CD4-positive, alpha-beta T cell treated with Interleukin-10 for 1 hour (primary cell): ENCODE measurements at regions not wholly inside any gene's neighbourhood (a gene's known extent, or its start where the extent isn't known, plus 50 kb on each side); places are given as distances from the start of the nearest gene placed in this dataset.
A peak's percentile ranks its signal among the peaks of the same experiment; 100 is the strongest.
"Not testable (repeated sequence)": the region's sequence is repeated elsewhere in the genome, so short reads cannot be mapped to it uniquely, and the experiment has no call there.

Experiments used
- DNase-seq: peaks from one replicate; pipeline ENCODE4 v3.0.0-alpha.2; 2020

DNA sequence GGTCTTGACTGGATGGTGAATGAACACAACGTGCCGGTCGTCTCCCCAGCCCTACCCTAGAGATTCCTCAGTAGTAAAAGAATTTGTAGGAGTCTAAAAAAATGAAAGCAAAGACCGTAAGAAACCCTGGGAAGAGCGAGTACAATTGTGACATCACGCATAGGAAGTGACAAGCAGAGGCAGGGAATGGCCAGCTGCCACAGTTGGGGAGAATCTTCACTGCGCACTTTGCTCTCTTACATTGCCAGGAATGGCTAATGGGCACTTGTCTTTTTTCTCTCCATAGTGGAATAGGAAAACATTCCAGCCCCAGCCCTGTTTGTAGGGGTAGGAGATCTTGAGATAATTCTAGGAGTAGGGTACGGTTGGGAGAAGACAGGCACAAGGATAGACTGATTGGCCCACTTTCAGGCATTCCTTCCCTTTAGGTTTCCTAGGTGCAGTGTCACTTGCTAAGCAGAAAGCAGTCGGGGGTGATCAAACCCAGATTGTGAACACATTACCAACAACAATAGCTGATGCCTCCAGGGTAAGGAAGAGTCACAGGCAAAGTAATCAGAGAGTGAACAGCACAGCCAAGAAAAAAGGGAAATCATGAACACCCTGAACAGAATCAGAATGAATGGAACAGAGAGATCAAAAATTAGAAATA, 302.7 kb downstream of the MAN2A1 start:
- no peak for DNase-seq

DNA sequence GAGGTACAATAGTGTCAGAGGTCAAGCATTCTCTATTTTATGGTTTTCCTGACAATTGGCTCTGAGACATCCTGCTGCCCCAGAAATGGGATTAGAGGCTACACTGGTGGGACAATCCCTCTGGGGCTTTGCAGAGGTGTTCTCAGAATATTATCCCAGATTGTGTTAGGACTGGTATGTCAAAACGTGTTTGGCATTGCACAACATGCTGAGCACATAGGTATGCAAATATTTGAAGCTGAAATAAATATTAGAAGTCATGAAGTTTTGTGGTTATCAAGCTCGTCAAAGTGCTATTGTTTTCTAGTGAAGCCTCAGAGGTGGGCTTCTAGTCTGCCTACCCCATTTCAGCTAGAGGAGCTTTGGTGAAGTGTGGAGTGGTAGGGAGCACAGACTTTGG, 304.4 kb downstream of the MAN2A1 start:
- DNase-seq: no peak

DNA sequence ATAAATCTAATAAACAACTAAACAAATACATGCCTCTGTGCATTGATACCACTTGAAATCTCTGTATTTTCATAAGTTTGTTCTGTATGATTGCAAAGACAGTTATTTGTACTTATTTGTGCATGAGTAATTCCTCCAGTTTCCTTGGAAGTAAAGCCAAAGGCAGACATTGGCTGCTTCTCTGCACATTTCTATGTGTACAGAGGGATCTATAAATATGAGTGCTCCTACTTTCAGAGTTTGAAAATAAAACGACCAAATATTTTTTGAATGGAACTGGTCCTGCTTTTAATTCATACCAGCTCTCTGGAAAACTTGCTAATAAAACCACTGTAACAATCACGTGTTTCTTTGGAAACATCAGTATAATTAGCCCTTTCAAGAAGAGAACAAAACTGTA, 306.5 kb downstream of the MAN2A1 start:
- no peak for DNase-seq

DNA sequence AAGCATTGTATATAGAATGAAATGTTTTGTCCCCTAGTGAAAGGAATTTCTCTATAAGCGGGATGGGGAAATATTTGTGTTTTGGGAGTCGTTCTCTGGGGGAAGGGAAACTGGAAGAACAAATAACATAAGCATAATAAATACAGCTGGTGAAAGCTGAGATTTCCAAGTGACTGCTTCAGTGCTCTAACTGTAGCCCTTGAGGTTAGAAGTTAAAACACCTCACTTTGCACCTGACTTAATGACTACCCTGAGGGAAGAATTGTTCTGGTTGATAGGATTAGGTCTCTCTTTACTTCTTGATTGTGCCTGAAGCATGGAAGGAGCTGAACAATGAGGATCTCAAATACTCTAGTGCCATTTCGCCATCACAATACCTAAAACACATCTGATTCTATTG, 307.4 kb downstream of the MAN2A1 start:
- DNase-seq: no peak

GRCh38 chr5:109998208-109998607, 308.5 kb downstream of the MAN2A1 start:
- DNase-seq: no peak

DNA sequence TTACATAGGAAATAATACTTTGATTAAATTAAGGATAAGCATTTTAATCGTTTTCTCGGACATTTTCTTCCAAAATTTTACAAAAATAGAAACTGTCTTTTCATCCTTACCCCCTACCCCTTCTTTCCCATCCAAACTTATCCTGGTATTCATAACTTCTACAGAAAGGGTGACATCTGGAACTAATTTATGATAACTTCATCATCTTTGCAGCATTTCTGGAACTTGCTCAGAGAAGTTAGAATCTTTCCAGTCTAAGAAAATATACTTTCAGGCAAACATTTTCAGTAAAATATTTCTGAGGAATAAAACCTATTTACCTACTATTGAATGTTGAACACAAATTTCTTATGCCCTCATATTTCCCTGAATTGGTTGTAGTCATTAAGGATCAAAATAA, 309.0 kb downstream of the MAN2A1 start:
- no peak for DNase-seq

- no peak for DNase-seq
Observed at GRCh38 chr5:110001648-110002047, 311.9 kb downstream of the MAN2A1 start.

DNA sequence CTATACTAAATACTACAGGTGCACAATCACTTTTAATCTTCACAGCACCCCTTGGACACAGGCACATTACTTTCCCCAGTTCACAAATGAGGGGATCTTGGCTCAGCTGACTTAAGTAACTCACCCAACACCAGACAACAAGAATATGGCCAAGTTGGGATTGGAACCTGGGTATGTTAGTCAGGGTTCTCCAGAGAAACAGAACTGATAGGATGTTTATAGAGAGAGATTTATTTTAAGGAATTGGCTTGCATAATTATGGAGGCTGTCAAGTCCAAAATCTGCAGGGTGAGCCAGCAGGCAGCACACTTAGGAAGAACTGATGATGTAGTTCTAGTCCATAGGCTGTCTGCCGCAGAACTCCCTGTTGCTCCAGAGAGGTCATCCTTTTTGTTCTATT, 312.9 kb downstream of the MAN2A1 start:
- DNase-seq: no peak

GRCh38 chr5:110005907-110006562, 316.3 kb downstream of the MAN2A1 start:
- not testable (repeated sequence) for DNase-seq

DNA sequence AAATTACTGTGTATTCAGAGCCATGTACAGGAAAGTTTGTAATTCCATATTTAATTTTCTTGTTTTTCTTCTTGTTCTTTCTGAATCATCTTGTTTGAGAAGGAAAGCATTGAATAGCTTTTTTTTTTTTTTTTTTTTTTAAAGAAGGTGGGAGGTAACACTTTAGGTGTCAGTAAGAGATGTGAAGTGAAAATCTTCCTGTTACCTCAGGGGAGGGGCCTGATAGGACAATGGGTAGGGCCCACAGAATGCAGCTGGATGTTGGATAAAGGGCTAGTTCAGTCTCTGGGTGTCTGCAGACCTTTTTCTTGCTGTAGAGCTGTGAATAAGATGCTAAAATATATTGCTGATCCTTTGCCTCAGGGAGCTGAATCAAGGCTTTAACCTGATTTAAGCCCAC, 317.4 kb downstream of the MAN2A1 start:
- no peak for DNase-seq

DNA sequence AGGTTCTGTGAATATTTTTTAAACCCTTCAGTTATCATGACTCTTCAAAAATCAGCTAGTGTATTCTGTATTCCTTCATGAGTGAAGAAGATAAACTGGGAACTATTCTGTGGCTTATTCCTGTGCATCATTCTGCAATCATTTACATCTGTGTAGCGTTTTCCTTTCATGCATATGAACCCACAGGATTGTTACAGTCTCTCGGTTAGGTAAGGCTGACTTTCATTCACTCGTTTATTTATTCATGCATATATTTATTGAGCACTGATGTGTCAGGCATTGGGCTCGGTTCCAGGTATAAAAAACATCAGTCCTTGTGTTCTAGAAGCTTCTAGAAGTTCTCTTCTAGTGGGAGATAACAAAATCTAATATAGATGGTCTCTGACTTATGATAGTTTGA, 318.4 kb downstream of the MAN2A1 start:
- DNase-seq: no peak

- no peak for DNase-seq
Observed at GRCh38 chr5:110012145-110012544, 322.4 kb downstream of the MAN2A1 start.

DNA sequence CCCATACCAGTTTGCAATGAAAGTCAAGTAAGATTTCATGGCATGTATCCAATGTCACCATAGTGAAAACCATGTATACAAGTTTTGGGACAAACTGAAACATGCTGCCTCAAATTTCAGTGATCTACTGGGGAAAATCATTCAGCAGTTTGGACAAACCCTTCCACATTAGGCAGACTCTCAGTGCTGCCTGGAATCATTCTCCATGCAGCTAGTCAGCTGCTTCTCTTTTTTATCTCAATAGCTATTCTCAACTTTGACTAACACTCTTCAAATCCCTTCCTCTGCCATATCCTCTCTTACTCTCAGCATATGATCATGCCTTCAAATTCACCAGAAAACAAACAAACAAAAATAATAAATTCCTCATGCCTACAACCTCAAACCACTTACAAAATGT, 323.3 kb downstream of the MAN2A1 start:
- DNase-seq: no peak

GRCh38 chr5:110017854-110018253, 328.1 kb downstream of the MAN2A1 start:
- DNase-seq: no peak

GRCh38 chr5:110018509-110018908, 328.8 kb downstream of the MAN2A1 start:
- DNase-seq: no peak

GRCh38 chr5:110019119-110019518, 329.4 kb downstream of the MAN2A1 start:
- no peak for DNase-seq

DNA sequence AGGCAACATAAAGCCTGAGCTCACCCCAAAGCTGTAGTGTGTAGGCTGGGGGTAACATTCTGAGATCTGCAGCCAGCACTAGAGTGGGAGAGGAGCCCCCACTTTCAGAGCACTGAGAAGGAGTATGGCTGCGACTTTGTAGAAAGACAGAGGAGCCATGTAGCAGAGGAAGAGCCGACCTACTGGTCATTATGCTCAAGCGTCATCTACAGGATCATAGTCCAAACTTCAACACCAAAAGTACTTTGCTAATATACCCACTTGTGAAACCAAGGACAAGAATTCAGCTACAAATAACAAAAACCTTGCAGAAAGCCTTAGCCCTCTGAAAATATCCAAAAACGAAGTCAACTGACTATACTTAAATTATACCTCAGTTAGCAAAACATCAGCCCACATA, 330.1 kb downstream of the MAN2A1 start:
- no peak for DNase-seq

GRCh38 chr5:110021251-110021650, 331.5 kb downstream of the MAN2A1 start:
- DNase-seq: no peak

DNA sequence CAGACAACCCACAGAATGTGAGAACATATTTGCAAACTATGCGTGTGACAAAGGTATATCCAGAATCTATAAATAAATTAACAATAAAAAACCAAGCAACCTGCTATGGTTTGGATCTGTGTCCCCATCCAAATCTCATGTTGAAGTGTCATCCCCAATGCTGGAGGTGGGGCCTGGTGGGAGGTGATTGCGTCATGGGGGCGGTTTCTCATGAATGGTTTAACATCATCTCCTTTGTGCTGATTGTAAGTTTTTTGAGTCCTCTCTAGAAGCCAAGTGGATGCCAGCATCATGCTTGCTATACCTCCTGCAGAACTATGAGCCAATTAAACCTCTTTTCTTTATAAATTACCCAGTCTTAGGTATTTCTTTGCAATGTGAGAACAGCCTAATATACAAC, 335.4 kb downstream of the MAN2A1 start:
- no peak for DNase-seq

DNA sequence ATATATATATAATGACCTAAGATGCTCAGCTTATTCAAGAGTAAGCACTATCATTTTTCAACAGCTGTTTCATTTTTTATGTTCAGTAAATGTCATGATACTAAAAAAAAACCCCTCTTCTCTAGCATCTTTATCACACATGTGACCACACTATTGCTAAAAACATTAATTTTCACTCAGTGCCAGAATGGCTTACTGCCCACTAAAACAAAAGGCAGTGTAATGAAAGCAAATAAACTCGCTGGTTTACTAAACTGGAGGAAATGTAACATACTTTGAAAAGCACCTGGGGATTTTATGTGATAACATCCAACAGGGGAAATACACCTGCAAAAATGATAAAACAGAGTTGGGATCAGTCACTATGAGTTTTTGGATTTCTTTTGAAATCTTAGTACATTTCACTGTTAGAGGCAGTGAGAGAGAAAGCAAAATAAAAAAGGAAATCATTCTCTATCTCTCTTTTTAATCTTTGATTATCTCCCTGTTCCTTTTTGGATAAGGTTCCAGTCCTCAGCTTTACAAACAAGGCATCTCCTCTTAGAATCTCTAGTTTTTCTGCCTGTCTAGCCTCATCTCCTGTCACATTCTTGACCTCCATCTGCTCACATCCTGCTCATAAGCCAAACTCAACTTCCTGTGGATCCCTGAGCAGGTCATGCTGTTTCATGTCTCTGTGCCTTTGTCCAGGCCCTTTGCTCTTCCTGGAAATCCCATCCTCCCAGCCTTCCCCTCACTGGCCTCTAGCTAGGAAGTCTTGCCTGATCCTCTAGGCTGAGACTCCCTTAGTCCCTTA, 338.0 kb downstream of the MAN2A1 start:
- DNase-seq: no peak

- DNase-seq: peak; percentile 19
Observed at GRCh38 chr5:110031402-110032140, 341.8 kb downstream of the MAN2A1 start.

- DNase-seq: no peak
Observed at GRCh38 chr5:110032376-110032775, 342.6 kb downstream of the MAN2A1 start.

DNA sequence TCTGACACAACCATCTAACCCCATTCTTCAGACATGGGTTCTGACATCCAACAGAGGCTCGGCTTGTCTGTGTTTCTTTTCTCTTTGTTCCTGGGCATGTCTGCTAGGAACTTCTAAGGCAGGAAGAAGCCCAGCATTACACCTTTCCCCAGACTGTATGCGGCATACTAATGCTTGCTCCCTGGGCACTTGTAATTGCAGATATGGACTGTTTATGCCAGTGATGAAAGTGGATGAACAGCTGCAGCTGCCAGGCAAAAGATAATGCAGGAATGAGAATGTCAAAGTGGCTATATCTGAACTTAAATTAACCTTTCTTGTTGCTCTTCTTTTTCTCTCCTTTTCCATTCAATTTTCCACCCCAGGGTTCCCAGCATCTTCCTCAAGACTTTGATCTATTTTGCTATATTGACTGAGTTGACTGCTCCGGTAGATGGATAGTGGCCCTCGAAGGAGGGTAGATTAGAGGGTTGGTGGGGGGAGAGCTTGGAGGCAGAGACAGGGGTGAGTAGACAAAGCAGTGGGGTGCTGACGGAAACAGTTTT, 344.4 kb downstream of the MAN2A1 start:
- no peak for DNase-seq
